NOMO-1 treated with DMSO at 0.1 percent for 48 hours (cell line): ENCODE measurements at regions not wholly inside any gene's neighbourhood (a gene's known extent, or its start where the extent isn't known, plus 50 kb on each side); places are given as distances from the start of the nearest gene placed in this dataset.

Experiments
- DNase-seq: peaks from one replicate; lab custom pipeline; 2025; ENCODE audit not compliant: unreplicated experiment; lab: John Stamatoyannopoulos, UW

DNA sequence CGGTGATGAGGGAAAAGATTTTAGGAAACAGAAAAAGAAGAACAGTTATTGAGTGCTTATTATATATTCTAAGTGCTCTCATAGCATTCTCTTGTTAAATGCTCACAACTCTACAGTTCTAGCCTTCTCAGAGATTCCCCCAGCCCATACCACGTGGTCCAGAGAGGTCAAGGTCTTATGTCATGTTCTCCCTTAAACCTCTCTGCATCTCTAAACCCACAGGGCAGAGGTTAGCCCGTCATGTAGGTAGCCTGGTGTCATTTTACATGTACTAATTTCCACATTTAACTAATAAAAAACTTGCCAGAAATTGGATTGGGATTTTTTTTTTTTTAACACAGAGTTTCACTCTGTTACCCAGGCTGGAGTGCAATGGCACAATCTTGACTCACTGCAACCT is 178.0 kb downstream of the CEMIP2 start:
- no peak for DNase-seq

DNA sequence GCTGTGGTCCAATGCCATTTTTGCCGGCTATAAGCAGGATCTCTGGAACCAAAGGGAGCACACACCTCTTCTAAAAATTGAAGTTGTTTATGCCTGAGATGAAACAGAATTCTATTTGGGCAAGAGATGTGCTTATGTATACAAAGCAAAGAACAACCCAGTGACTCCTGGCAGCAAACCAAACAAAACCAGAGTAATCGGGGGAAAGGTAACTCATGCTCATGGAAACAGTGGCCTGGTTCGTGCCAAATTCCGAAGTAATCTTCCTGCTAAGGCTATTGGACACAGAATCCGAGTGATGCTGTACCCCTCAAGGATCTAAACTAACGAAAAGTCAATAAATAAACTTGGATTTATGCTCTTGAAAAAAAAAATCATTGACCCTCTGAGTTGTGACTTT is 178.7 kb downstream of the CEMIP2 start:
- no peak for DNase-seq

DNA sequence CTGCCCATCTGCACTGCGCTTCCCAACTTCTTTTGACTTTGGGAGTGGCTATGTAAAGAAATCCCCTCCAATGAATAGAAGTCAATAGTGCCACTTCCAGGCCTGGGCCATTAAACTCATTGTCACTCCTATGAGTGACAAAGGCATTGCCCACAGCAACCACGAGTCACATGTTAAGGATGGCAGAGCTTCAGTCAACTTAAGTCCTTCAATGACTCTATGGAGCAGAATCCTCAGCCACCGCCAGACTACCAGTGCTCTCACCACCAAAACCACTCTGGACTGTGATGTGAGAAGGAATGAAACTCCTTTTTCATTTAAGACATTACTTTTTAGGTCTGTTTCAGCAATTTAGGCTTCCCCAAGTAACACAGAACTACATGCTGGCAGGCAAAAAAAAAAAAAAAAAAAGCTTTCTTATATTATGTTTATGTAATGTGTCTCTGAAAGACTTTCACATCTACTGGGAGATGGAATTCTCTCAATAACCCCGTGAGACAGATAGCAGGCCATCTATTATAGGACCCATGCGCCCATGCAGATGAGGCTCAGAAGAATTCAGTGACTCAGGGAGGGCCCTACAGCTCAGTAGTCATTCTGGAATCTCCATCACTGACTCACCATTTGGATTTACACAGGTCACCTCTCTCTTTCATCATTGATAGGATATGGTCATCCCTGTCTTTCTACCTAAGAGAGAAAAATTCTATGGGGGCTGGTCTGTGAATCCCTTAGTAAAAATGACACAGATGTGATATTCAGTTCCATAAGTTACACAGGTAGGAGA is 180.5 kb downstream of the CEMIP2 start:
- no peak for DNase-seq

DNA sequence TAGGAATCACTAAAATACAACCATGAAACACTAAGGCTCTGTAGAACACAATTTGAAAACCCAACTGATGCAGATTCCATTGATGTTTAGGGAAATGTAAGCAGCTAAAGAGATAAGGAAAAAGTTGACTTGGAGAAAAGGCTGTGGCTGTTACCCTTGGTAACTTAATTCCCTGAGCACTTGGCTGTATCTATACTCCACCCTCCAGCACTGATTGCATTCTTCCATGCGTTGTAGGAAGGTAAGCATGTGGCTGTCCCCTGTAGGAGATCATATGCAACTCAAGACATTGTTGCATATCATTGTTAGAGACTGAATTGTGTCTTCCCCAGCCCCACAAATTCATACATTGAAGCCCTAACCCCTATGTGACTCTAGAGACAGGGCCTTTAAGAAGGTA is 184.5 kb downstream of the CEMIP2 start:
- DNase-seq: no peak

DNA sequence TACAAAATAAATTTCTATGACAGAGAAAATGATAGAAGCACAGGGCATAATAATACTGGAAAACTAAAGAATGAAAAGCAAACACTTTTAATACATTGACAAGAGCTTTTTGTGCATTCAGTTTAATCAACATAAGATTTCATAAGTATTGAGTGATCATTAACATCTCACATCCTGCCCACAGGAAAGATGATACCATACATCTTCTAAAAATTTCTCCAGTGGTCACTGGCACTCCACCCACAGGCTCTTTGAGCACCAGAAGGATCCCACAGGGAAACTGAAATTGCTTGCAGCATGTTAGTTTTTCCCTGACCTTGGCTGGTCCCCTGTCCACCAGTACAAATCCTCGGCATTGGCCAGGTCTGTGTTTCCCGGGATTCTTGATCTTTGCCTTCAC is 186.0 kb downstream of the CEMIP2 start:
- DNase-seq: no peak

DNA sequence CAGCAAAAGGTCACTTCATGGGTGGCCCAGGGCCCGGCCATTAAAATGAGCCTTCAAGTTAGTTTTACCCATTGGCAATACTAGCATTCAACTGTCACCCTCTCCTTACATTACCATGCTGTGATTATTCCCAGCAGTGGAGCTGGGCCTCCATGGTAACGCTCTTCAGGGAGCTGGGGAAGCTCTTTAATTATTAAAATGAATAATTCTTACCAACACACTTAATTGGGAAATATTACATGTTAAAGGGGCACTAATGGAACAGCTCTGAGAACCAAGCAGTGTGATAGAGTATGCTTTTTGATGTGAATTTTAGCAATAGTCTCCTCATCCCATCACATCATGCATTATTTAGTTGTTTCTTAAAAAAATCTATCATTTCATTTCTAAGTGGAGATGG is 187.2 kb downstream of the CEMIP2 start:
- no peak for DNase-seq

DNA sequence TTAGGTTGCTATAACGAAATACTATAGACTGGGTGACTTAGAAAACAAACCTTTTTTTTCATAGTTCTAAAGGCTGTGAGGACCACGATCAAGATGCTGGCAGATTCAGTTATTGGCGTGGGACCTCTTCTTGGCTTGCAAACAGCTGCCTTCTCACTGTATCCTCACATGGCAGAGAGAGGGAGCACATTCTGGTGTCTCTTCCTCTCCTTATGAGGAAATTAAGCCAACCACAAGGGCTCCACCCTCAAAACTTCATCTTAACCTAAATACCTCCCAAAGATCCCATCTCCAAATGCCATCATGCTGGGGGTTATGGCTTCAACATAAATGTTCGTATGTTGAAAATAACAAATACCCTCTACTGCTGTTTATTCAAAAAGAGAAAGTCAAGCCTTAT is 197.1 kb downstream of the CEMIP2 start:
- DNase-seq: no peak

DNA sequence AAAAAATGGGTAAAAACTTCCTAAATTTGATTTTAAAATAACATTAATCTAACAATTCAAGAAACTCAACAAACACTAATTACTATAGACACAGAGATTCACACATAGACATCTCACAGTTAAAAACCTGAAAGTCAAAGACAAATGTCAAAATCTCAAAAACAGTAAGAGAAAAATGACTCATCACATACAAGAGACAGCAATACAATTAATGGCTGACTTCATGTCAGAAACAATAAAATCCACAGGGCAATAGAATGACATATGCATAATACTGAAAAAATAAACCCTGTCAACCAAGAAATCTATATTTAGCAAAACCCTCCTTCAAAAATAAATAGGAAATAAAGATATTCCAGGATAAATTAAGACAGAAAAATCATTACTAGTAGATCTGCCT is 200.4 kb downstream of the CEMIP2 start:
- DNase-seq: no peak

DNA sequence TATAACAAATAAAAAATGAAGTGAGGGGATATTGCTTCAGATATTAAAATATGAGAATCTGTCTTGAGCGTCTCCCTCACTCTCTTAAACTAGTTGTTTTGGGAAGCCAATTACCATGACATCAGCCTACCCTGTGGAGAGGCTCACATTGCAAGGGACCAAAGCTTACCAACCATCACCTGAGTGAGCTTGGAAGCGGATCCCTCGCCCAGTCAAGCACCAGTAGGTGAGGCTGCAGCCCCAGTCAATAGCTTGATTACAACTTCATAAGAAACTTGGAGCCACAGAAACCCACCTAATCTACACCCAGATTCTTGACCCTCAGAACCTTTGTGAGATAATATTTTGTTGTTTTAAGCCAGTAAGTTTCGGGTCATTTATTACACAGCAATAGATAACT is 206.2 kb downstream of the CEMIP2 start:
- DNase-seq: no peak

DNA sequence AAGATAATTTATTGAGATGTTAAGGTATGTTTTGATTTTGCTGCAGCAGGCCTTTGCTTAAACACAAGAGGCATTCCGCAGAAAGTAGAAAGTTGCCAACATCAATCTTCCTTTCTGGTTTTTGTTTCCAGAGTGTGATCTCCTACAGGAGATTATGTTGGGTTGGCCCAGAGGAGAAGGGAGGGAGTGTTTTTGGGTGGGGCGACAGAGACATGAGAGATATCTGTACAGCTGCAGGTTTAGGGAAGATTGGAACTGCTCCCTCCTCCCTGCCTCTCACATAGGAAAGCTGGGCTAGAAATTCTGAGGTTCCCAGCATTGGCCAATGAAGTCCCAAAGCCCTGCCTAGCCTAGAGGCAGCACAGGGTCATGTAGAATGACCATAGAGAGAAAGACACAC is 211.0 kb downstream of the CEMIP2 start:
- no peak for DNase-seq

DNA sequence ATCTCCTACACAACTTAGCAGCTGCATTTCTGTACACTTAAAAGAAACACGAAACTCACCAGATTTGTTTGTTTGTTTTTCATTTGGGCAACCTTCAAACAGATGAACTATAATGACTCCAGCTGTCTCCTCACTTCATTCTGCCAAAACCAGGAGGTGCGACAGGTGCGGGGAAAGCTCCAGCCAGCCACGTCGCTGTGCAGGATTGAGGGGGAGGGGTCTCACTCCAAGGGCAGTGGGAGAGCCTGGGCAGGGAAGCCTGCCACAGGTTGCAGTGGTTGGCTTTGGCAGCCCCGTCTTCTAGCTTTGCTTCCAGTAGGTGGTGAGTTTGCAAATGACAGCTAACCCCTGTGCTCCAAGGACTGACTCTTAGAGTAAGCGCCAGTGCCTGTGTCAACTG is 215.8 kb downstream of the CEMIP2 start:
- DNase-seq: no peak

DNA sequence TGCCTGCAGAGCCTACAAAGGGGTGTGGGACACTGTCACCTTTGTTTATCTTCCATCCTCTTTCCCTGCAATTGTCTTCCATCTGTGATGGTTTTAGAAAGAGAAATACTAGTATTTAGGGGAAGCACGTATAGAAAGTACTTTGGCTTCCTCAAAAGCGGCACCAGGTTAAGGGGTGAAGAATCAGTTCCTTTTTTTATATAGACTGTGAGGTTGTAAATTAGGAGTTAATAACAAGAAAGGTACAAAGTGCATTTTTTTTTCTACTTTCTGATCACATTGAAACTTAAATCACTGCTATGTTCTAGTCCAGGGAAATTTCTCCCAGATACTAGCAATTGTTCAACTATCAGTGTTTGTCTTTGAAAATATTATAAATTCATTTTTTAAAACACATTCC is 219.3 kb downstream of the CEMIP2 start:
- peak; percentile 68 for DNase-seq

DNA sequence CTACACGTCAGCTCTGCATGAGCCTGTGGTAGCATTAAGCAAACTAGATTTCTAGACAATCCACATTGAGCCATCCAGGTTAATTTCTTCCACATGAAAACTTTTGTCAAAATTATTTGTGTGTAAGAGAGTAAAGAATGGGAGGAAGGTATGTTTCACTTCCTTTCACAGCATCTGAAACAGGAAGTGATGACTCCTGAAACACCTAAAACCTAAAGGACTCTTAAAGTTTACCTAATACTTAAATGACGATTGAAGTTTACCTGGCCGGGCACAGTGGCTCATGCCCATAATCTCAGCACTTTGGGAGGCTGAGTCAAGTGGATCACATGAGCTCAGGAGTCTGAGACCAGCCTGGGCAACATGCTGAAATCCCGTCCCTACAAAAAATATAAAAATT is 223.8 kb downstream of the CEMIP2 start:
- DNase-seq: no peak

DNA sequence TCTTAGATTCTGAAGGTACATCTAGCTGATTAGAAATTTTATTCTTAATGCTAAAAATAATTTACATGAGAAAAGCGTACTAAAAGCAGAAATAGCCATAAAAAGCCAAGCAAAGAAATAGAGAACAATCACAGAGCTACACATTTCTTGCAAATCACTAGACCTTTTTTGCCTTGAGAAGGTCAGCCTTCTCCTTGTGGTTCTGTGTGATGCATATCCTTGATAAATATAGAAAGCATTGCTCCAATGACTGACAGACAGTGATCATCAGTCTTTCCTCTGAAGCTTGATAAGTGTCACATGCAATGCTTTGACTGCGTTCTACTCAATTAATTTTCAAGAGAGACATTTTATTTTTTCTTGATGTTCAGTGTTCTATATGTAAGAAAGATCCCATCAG is 226.9 kb downstream of the CEMIP2 start:
- DNase-seq: no peak

DNA sequence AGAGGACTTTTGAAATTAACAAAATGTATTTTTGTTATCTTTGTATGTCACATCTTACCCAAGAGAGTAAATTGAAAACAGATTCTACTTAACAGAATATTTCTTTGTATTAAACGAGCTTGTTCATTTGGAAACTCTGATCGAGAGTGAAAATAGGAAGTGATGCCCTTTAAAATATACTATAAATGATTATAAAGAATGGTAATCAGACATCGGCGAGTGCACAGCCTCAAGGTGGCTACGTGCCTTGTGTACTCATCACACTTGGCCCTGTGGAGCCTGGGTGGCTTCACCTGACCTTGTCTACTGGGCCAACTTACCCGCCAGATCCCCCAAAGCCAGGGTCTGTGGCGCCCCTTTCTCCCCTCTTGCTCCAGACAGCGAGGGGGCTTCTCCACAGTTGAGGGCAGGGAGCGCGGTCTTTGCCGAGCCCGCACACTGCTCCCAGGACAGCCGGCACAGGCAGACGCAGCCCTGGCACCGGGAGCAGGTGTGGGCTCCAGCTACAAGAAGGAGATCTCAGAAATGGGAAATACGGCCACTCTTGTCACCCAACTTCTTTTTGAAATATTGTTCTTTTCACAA is 243.2 kb downstream of the CEMIP2 start:
- no peak for DNase-seq

DNA sequence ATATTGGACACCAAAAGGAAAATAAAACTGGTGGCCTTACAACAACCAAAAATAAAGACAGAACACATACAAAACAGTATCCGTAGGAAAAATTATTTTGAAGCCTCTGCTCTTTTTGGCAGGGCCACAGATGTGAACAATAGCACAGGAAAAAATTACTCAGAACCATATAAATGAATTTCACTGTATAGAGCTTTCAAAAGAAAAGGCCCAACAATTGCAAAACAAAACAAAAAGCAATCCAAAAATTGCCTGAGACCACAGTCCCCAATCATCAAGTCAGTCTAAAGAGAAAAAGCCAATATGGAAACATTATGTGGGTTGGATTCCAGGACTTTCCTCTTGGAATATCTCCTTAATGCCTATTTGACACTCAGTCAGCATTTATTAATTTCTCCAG is 243.8 kb downstream of the CEMIP2 start:
- DNase-seq: no peak

DNA sequence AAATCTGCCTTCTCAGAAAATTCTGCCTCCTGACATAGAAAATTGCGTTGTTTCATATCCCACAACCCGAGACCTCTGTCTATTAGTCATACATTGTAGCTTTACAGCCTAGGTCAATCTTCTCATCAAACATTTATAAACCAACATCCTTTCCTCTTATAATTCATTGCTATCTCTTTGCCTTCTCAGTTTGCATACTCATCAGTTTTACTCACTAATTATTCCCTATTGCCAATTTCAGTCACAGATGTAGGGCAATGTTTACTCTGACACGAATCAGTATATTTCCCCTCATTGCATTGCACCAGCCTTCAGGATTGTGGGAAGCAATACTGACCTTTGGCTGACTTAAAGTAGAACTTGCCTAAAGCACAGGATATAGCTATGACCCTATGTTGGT is 247.2 kb downstream of the CEMIP2 start:
- no peak for DNase-seq

DNA sequence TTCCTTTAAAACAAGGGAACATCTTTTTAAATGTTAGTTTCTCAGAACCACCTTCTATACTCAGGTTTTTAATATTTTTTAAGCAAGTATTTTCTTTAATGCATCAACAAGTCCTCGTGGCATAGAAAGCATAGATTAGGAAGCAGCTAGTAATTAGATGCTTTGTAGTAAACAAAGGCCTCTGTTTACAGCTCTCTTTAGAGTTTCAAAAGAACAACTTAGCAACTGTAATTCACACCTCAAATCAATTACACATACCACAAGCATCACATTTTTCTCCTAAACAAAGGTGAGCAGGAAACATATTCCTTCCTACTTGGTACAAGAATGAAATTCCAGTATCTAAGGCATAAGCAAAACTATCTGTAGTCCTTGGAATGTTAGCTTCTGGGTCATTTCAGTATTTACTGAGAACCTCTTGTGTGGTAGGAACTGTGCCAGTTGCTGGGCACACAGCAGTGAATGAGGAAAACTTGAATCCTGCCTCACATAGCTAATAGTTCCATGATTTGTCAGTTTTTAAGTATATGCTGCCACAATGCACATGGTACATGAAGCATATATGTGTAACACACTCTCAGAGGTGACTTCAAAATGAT is 249.1 kb downstream of the CEMIP2 start:
- no peak for DNase-seq

DNA sequence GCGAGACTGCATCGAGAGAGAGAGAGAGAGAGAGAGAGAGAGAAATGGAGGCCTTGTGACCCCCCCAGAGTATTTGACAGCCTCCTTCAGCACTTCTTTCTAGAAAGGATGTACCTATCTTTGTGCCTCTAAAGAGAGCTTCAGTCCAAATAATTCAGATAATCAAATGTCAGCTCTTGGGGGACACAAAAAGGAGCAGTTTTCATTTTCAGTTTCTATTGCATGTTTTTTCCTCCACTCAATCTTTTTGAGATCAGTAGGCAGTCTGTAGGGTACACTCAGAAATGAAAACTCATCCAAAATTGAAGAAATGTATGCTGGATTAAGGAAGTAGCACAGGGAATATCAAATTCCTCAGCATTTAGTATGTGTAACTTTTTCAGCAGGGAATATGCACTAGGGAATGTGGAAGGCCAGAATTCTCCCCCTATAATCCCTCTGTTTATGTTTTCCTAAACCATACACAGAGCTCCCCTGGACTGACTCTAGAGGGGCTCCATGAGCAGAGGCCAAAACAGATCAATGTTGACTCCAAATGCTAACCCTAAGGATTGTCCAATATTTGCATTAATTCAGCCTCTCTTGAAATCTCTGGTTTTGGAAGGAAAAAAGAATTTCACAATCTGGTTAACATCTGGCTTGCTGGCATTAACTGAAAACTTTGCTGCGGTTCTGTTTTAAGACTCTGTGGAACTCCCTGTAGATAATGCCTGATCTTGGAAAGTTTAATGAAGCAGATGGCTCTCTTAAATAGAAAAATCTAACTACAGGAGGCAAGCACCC is 250.1 kb downstream of the CEMIP2 start:
- no peak for DNase-seq

DNA sequence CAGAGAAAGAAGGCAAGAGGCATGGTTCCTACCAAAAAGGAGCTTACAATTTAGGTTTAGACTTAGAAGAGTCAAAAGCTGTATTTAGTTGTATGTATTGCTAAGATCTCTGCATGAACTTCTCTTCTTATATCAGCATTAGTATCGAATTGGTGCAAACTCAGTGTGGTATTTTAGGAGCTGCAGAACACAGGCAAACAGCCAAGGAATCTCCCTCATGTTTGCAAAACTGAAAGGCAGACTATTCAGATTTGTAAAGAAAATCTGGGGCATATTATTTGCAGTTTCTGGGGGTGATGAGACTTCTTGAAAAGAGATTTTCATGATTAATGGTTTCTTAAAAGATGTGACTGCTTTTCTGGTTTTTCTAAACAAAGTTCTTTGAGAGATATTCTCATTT is 252.7 kb downstream of the CEMIP2 start:
- no peak for DNase-seq

DNA sequence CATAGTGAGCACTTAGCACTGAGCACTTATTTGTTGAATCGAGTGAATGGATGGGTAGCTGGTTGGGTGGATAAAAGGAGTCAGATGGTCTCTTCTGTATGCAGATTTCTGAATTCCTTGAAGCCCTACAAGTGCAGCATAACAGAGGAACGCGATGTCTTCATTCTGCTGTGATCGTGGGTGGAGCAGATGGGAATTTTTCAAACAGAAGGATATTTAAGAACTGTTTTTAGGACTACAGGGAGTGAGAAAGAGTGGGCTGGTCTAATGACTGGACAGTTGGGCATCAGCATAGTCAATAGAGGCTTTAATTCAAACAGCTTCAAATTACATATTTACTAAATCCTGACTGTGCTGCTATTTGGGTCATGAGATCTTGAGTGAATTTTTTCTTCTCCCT is 253.2 kb downstream of the CEMIP2 start:
- DNase-seq: no peak
